GM21526 (cell line): ENCODE measurements at regions not wholly inside any gene's neighbourhood (a gene's known extent, or its start where the extent isn't known, plus 50 kb on each side); places are given as distances from the start of the nearest gene placed in this dataset.
"Not testable (repeated sequence)": the region's sequence is repeated elsewhere in the genome, so short reads cannot be mapped to it uniquely, and the experiment has no call there.

Experiments used
- ATAC-seq: cut with Tn5 transposase; IDR thresholded peaks from one replicate; pipeline ENCODE4 v1.9.1; 2021; ENCODE audit warnings: moderate library complexity; ENCODE audit not compliant: unreplicated experiment, low FRiP score

- no peak for ATAC-seq
Measured at GRCh38 chr1:79988401-79988800, 981.9 kb upstream of the ADGRL4 start.

DNA sequence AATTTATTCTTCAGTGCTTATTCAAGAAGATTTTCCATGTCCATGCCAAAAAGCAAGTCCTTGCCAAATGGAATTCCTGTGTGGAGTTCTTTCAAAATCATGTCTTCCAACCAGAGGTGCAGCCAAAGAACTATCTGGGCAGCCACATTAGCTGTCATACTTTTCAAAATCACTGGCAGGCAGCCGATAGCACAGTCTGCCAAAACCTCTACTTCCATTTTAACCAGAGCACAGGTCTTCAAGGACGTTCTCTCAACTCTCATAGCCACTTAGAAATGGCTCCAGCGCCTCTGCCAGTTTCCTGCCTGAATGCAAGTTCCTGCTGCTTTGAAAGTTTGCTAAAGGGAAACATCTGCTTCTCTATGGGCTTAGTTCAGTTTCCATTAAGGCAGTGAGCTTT is 975.7 kb upstream of the ADGRL4 start:
- ATAC-seq: no peak

- ATAC-seq: no peak
Measured at GRCh38 chr1:79981481-79981880, 975.0 kb upstream of the ADGRL4 start.

DNA sequence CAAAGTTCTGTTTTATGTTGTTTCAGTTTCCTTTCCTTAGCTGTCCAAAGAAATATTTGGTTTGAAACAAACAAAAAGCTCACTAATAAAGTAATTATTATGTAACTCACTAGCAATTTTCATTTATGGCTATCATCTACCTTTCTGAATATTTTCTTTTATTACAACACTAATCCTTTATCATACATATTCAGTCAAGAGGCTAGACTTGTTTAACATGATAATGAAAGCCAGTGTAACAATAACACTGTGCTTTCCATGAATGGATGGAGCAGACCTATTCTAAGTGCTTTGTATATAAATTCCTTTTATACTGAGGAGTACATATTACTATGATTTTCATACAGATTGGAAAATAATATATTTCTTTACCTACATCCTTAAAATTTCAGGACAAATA is 972.8 kb upstream of the ADGRL4 start:
- ATAC-seq: no peak

DNA sequence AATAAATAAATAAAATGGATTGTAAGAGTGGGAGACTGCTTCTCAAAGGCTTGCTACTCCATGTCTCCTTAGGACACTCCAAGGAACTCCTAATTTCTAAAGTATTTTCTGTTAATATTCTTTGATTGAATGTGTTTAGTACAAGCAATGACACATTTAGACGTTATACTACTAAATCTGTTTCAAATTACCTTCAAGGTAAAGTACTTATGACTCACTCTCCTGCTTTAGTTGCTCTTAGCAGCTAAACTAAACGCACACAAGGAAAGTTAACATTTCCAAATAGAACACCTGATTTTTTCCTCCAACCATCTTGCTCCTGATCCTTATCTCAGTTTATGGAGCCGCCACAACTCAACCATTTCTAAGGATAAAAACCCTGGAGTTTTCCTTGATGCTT is 969.8 kb upstream of the ADGRL4 start:
- no peak for ATAC-seq

DNA sequence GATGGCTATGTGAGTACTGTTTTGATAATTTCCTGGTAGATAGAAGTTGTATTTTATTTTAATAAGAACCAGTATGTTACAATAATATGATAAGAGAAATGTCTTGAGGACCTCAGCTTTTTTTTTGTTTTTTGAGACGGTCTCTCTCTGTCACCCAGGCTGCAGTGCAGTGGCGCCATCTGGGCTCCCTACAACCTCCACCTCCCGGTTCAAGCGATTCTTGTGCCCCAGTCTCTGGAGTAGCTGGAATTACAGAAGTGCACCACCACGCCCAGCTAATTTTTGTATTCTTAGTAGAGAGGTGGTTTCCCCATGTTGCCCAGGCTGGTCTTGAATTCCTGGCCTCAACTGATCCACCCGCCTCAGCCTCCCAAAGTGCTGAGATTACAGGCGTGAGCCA is 968.1 kb upstream of the ADGRL4 start:
- no peak for ATAC-seq

DNA sequence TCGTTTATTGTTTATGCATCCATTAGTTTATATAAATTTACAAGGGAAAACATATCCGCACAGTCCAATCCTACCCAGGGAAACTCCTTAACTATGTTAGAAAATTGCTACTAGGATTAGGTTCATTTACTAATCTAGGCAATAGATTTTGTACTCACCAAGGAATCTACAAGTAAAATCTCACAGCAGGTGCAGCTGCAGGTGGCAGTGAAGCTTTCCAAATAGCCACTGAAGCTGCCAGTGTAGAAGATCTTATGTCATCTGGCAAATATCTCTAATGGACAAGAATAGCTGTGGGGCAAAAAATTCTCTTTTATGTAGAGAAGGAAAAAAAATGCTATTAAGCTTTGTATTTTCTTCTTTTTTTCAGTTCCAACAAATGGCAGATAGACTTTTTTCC is 963.4 kb upstream of the ADGRL4 start:
- no peak for ATAC-seq

DNA sequence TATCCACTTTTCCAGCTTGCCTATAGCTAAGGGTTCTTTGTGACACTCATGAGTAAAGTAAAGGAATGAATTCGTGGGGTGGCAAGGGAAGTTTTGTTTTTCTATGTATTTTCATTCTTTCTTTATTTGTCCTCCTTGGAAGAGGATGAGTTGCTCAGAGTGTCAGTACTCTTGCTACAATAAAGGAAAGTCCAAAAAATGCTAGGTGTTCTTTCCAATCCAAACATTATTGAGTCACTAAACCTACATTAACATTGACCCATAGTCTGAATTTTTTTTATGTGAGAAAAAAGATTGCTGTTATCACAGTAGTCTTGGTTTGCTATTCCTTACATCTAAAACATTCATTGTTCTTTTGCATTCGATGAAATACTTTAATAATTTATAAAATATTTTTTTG is 959.9 kb upstream of the ADGRL4 start:
- no peak for ATAC-seq

GRCh38 chr1:79959635-79960034 is 953.1 kb upstream of the ADGRL4 start:
- ATAC-seq: no peak

DNA sequence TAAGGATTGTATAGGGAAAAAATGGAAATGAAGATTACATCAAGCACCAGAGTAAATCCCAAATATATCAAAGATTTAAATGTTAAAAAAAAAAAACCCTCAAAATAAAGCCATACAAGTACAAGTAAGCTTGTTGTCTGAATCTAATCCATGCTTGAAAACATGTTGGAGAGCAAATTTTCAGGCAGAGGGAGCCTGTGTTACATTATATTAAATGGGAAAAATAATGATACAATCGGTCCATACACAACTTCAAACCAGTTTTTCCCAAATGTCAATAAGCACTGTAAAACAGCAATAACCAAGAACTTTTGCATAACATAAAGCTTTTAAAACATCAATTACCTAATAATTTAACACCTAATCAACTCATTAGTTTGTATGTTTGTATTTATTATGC is 949.4 kb upstream of the ADGRL4 start:
- no peak for ATAC-seq

GRCh38 chr1:79950511-79950910 is 944.0 kb upstream of the ADGRL4 start:
- ATAC-seq: no peak

GRCh38 chr1:79945391-79945790 is 938.9 kb upstream of the ADGRL4 start:
- no peak for ATAC-seq

DNA sequence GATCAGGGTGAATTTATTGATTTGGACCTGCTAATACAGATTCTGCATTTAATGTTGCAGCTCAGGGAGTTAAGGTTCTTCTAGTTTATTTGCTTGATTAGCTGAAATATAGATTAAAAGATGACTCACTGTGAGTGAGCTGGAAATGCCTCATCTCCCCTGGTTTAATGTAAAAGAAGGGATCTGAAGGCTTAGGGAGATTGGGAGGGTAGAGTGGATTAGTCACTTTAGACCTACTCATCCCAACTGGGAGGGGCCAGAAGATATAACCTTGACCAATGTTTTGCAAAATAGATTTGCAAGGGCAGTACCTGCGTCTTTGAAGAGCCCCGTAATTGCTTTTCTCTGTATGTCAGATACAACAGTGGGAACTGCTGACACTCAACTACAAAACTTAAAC is 922.8 kb upstream of the ADGRL4 start:
- no peak for ATAC-seq

DNA sequence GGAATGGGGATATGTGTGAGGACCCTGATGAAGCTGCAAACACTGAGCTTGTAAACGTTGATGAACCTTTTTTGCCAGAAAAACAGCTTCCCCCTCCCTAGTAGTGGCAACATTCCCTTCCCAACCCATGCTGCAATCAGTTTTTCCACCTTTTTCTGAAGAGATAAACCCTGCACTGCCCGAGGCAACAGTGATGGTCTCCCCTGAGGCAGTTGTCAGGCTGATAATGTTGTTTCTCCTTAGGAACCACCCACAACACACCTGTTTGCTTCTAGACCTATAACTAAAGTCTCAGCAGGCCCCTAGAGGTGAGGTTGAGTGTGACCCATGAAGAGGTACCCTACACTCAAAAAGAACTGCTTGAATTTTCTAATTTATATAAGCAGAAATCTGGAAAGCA is 922.4 kb upstream of the ADGRL4 start:
- no peak for ATAC-seq

DNA sequence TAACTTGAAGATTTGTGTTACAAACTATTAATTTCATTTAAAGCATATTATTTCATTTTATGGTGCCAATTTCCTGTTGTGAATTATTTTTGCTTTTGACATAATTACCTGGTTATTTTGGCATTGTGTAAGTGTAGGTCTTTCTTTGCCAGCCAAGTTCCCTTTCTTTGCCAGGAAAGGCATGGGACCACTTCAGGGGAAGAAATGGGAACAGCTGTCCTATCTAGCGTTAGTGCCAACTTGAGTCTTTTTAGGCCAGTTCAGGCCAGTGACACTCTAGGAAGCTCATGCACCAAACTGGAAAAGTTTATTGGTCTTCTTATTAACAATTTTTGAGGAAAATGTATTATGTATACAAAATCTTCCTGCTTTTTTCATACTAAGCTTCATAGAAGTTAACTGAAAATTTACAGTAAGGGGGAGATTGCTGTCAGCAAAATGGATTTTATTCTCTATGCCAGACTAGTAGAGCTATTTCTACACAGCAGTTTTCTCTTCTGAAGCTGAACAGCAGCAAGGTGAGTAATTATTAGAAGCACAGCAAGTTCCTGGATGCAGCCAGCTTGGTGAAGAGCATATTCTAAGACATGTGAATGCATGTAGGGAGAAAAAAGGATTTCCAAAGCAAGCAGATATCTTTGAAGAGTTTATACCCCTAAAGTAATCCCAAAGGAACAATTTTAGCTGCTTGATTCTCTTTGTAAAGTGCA is 914.6 kb upstream of the ADGRL4 start:
- no peak for ATAC-seq

DNA sequence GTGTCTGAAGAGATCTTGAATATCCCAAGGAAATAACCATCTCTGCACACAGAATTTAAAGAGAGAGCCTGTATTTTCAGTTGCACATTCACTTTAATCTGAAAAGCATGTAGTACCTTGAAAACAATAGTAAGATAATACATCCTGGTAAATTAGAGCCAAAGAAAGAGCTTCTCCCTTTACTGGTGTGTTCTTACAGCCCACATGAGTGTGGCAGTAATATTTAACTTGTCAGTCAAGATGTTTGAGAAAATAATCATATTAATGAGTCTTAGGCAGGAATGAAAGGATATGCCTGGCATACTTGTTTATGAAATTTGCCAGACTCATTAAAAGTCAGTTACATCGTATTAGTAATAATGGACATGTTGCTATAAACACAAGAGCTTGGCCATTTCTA is 908.4 kb upstream of the ADGRL4 start:
- no peak for ATAC-seq

DNA sequence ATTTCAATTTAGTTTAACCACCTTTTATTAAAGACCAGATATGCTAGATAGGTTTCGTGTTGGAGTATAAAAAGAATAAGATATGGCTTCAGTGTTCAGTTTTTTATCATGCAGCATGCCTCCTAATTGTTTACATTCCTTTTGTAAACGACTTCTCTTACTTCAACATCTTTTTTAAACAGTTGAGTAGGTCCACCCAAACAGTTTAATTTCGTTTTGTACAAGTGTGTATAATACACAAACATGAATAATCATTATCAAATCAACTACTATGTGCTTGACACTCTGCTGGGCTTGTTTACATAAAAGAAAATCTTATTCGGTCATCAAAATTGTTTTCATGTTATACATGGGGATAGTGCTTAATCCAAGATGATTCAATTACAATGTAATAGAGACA is 906.3 kb upstream of the ADGRL4 start:
- no peak for ATAC-seq

DNA sequence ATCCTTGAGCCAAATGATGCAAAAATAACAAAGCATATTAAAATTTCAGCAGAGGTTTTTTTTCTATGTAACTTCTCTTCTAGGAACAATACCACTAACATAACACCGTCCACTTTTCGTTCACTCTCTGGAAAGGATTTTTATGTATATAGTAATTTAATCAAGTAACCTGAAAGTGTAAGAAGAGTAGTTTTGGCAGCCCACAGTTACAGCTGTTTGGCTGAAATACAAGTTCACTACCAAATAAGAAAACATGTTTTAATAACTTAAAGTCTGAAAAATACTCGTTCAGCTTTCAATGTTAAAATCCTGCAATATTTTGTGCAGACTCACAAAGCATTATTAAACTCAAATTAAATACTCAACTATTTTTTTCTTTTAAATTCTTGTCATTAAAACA is 896.8 kb upstream of the ADGRL4 start:
- ATAC-seq: no peak

DNA sequence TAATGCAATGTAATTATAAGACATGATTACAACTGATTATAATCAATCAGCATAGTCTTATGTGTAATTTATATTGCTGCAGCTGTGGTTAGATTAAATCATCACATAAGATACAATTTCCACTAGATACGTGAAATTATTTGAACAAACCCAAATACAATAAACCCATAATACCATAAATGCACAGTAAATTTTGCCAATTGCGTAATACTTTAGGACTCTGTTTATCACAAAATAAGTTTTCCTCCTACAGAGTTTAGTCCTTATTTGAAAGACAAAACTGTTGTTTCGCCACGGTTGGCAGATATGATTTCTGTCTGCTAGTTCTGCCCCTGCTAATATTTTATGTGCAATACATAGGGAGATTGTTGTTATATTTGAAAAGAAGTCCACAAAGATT is 895.9 kb upstream of the ADGRL4 start:
- no peak for ATAC-seq

- ATAC-seq: no peak
Measured at GRCh38 chr1:79899914-79900313, 893.4 kb upstream of the ADGRL4 start.

- no peak for ATAC-seq
Measured at GRCh38 chr1:79896140-79896539, 889.6 kb upstream of the ADGRL4 start.

DNA sequence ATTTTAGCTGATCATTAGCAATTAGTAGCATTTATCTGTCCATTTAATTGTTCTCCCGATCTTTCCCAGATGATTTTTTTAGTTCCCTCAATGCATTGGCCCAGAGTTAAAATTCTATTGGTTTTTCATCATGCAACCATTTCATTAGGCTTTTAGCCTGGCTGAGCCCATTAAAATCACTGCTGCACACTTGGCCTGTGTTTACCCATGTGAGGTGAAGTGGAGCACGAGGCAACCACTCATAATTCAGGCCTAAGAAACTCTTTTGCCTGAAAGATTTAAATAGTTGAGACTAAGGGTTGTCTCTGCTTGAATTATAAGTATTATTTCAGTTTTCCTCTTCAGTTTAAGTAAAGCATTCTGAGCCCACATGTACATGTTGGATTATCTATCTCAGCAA is 889.0 kb upstream of the ADGRL4 start:
- no peak for ATAC-seq

DNA sequence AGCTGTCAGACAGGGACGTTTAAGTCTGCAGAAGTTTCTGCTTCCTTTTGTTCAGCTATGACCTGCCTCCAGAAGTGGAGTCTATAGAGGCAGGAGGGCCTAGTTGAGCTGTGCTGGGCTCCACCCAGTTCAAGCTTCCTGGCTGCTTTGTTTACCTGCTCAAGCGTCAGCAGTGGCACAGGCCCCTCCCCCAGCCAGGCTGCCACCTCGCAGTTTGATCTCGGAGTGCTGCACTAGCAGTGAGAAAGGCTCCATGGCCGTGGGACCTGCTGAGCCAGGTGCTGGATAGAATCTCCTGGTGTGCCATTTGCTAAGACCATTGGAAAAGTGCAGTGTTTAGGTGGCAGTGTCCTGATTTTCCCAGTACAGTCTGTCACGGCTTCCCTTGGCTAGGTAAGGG is 887.6 kb upstream of the ADGRL4 start:
- not testable (repeated sequence) for ATAC-seq
